Testis (tissue), 2 donors: ENCODE measurements at regions not wholly inside any gene's neighbourhood (a gene's known extent, or its start where the extent isn't known, plus 50 kb on each side); places are given as distances from the start of the nearest gene placed in this dataset.

Experiments used
- CTCF ChIP-seq, 3 experiments: fragments of 450-650 bp in 2 of 3; fragments of 200-600 bp in 1 of 3; sonication (generic) in 1 of 3; IDR thresholded peaks; one replicate each; pipeline ENCODE4 v1.5.1; 2016 to 2019; ENCODE audit warnings: antibody characterized with exemption in 3 of 3, mild to moderate bottlenecking in 2 of 3, moderate library complexity in 1 of 3
- POLR2A ChIP-seq: fragments of 450-650 bp; IDR thresholded peaks from one replicate; pipeline ENCODE4 v1.6.1; 2017; ENCODE audit warnings: antibody characterized with exemption, mild to moderate bottlenecking, moderate library complexity

- TF ChIP-seq CTCF (IDR thresholded peaks at IDR 0.05) (no peak), POLR2A (no peak)
Observed at GRCh38 chr11:69417699-69418085, 63.8 kb upstream of the LINC01488 start.
